HepG2 (cell line): ENCODE measurements at regions not wholly inside any gene's neighbourhood (a gene's known extent, or its start where the extent isn't known, plus 50 kb on each side); places are given as distances from the start of the nearest gene placed in this dataset.

Source experiments
- ATAC-seq: fragments of 200-7000 bp; cut with Tn5 transposase; 3 replicates; pipeline ENCODE4 v1.9.1; 2020; ENCODE audit warnings: mild to moderate bottlenecking, moderate library complexity
- BruUV-seq: library from RNA; stranded (reverse); fragments of 400-500 nt; replicated peaks from 2 replicates; lab custom pipeline; 2021; lab: Mats Ljungman, UMichigan
- CTCF ChIA-PET: fragments of 300-600 bp; formaldehyde crosslinking; extraction: SDS; loops from one replicate; lab custom pipeline; 2021; ENCODE audit warnings: low total read pairs, inconsistent platforms, low intra/inter-chr PET ratio; lab: Yijun Ruan, JAX
- POLR2A ChIA-PET: fragments of 350-600 bp; sonication (Branson Sonifier 250); formaldehyde crosslinking; loops from one replicate; lab custom pipeline; 2020; ENCODE audit warnings: antibody characterized with exemption, inconsistent platforms; lab: Yijun Ruan, JAX
- DNase-seq: peaks from one replicate; pipeline ENCODE4 v3.0.0-alpha.2; 2015; ENCODE audit warnings: low spot score
- FAIRE-seq: peaks from 3 replicates; lab custom pipeline; 2011; peaks lifted over from hg19 to GRCh38; lab: Jason Lieb, UNC
- H2AFZ ChIP-seq: one replicate; pipeline ENCODE4 v1.6.1; 2011; ENCODE audit warnings: low read length, inconsistent platforms
- H3K27ac ChIP-seq: fragments of 300-600 bp; 3 replicates; pipeline ENCODE4 v1.8.0; 2011; ENCODE audit warnings: mixed run types, mild to moderate bottlenecking, mixed read lengths, low read length, inconsistent platforms; ENCODE audit not compliant: insufficient read depth; ENCODE audit errors: extremely low read length
- H3K27me3 ChIP-seq, 2 experiments: fragments of 200-600 bp in 1 of 2; 2 replicates in 1 of 2; 3 replicates in 1 of 2; pipeline versions ENCODE4 v1.6.0 to v1.8.0; 2011; ENCODE audit warnings: low read length in 2 of 2, mild to moderate bottlenecking in 2 of 2, moderate library complexity in 2 of 2, inconsistent platforms in 1 of 2; ENCODE audit not compliant: insufficient read depth in 2 of 2, control insufficient read depth in 1 of 2
- H3K36me3 ChIP-seq, 2 experiments: fragments of 200-600 bp in 1 of 2; replicated peaks in 1 of 2; 2 replicates in 1 of 2; 3 replicates in 1 of 2; pipeline versions ENCODE4 v1.5.1 to v1.8.0; 2011; ENCODE audit warnings: low read length in 2 of 2, inconsistent platforms in 1 of 2; ENCODE audit not compliant: insufficient read depth in 2 of 2, control insufficient read depth in 1 of 2
- H3K4me1 ChIP-seq: 2 replicates; pipeline ENCODE4 v1.5.1; 2012; ENCODE audit warnings: low read length, inconsistent platforms; ENCODE audit not compliant: insufficient read depth
- H3K4me2 ChIP-seq: 2 replicates; pipeline ENCODE4 v1.6.0; 2011; ENCODE audit warnings: low read depth, low read length, inconsistent platforms
- H3K4me3 ChIP-seq, 3 experiments: fragments of 200-600 bp in 1 of 3; sonication (generic), shearing (Covaris generic) in 1 of 3; replicated peaks in 1 of 3; 2 replicates each; pipeline ENCODE4 v1.5.1; 2011 to 2016; ENCODE audit warnings: low read length in 3 of 3, inconsistent platforms in 2 of 3, low read depth in 2 of 3, mild to moderate bottlenecking in 2 of 3, control low read depth in 1 of 3, mixed read lengths in 1 of 3; ENCODE audit not compliant: insufficient read depth in 1 of 3
- H3K79me2 ChIP-seq: one replicate; pipeline ENCODE4 v1.6.1; 2011; ENCODE audit warnings: low read length, inconsistent platforms; ENCODE audit not compliant: insufficient read depth
- H3K9ac ChIP-seq: 2 replicates; pipeline ENCODE4 v1.6.0; 2011; ENCODE audit warnings: mild to moderate bottlenecking, low read depth, low read length, inconsistent platforms; ENCODE audit not compliant: insufficient read depth
- H3K9me3 ChIP-seq: 2 replicates; pipeline ENCODE4 v1.5.1; 2012; ENCODE audit warnings: mild to moderate bottlenecking, low read length
- H4K20me1 ChIP-seq: 2 replicates; pipeline ENCODE4 v1.6.0; 2011; ENCODE audit warnings: inconsistent platforms, mild to moderate bottlenecking, low read length, moderate library complexity; ENCODE audit not compliant: insufficient read depth
- AGO2 ChIP-seq: fragments of 200-400 bp; formaldehyde crosslinking; optimal IDR thresholded peaks from 2 replicates; pipeline ENCODE3; 2017; ENCODE audit warnings: mild to moderate bottlenecking, low read depth, low read length, moderate library complexity
- CEBPZ ChIP-seq: IDR thresholded peaks from 2 replicates; pipeline ENCODE4 v1.6.1; 2012; ENCODE audit warnings: low read length, improper control_type of control experiment
- CENPX ChIP-seq: sonication (generic); formaldehyde crosslinking; IDR thresholded peaks from 2 replicates; pipeline ENCODE4 v1.9.0; 2021; ENCODE audit warnings: mild to moderate bottlenecking, missing genetic modification reagents, moderate library complexity
- FOXO1 ChIP-seq: sonication (generic); formaldehyde crosslinking; IDR thresholded peaks from 2 replicates; pipeline ENCODE4 v1.4.0; 2020; ENCODE audit warnings: missing genetic modification reagents
- HCFC1 ChIP-seq: fragments of 150-350 bp; IDR thresholded peaks from 2 replicates; pipeline ENCODE4 v1.6.1; 2014; ENCODE audit warnings: low read depth, low read length
- HOXA5 ChIP-seq: sonication (generic); formaldehyde crosslinking; IDR thresholded peaks from 2 replicates; pipeline ENCODE4 v1.4.0; 2020; ENCODE audit warnings: missing genetic modification reagents
- KDM1A ChIP-seq: IDR thresholded peaks from 2 replicates; pipeline ENCODE4 v1.6.1; 2016; ENCODE audit warnings: missing compliant biosample characterization
- PHF20 ChIP-seq: sonication (generic); formaldehyde crosslinking; IDR thresholded peaks from 2 replicates; pipeline ENCODE4 v1.5.0; 2020; ENCODE audit warnings: mild to moderate bottlenecking, missing genetic modification reagents
- SIX4 ChIP-seq: sonication (generic); formaldehyde crosslinking; IDR thresholded peaks from 2 replicates; pipeline ENCODE4 v1.4.0; 2020; ENCODE audit warnings: missing genetic modification reagents
- SKIL ChIP-seq: sonication (generic); formaldehyde crosslinking; IDR thresholded peaks from 2 replicates; pipeline ENCODE4 v1.8.0; 2022; ENCODE audit warnings: missing genetic modification reagents, mild to moderate bottlenecking, moderate library complexity, borderline replicate concordance
- TAF15 ChIP-seq: fragments of 200-400 bp; formaldehyde crosslinking; IDR thresholded peaks from one replicate; pipeline ENCODE4 v1.6.1; 2018; ENCODE audit warnings: mild to moderate bottlenecking, low read depth, low read length; ENCODE audit not compliant: poor library complexity, severe bottlenecking
- U2AF1 ChIP-seq: fragments of 200-400 bp; formaldehyde crosslinking; optimal IDR thresholded peaks from 2 replicates; pipeline ENCODE3; 2017; ENCODE audit warnings: mild to moderate bottlenecking, low read depth, low read length
- ZNF10 ChIP-seq: sonication (generic); formaldehyde crosslinking; IDR thresholded peaks from 2 replicates; pipeline ENCODE4 v1.4.0; 2020; ENCODE audit warnings: mild to moderate bottlenecking, low read depth, missing genetic modification reagents, borderline replicate concordance
- ZNF124 ChIP-seq: sonication (generic); formaldehyde crosslinking; IDR thresholded peaks from 2 replicates; pipeline ENCODE4 v1.4.0; 2020; ENCODE audit warnings: missing genetic modification reagents
- ZNF329 ChIP-seq: sonication (generic); formaldehyde crosslinking; IDR thresholded peaks from 2 replicates; pipeline ENCODE4 v1.9.0; 2021; ENCODE audit warnings: low read depth, mild to moderate bottlenecking, missing genetic modification reagents
- ZNF44 ChIP-seq: sonication (generic); formaldehyde crosslinking; IDR thresholded peaks from 2 replicates; pipeline ENCODE4 v1.5.1; 2020; ENCODE audit warnings: mild to moderate bottlenecking, missing genetic modification reagents
- ZNF619 ChIP-seq: sonication (generic); formaldehyde crosslinking; IDR thresholded peaks from 2 replicates; pipeline ENCODE4 v1.4.0; 2020; ENCODE audit warnings: mild to moderate bottlenecking, missing genetic modification reagents
- ZSCAN21 ChIP-seq: sonication (generic); formaldehyde crosslinking; IDR thresholded peaks from 2 replicates; pipeline ENCODE4 v1.8.0; 2022; ENCODE audit warnings: mild to moderate bottlenecking, missing genetic modification reagents, moderate library complexity, borderline replicate concordance
- WGBS: methylation state at CpG from one replicate; pipeline ENCODE4 v1.1.6; 2017; ENCODE audit warnings: low lambda C conversion rate; 5-methylcytosine and 5-hydroxymethylcytosine counted together
- in situ Hi-C: cut with HindIII; loops from 2 replicates; pipeline ENCODE4 v1.10.0; 2017; ENCODE audit warnings: low pct_unique_long_range_greater_than_20kb; ENCODE audit not compliant: extremely low pct_ligation_motif_present
- intact Hi-C: fragments of 100-400 bp; cut with micrococcal nuclease; formaldehyde crosslinking; loops from one replicate; pipeline ENCODE4 v1.10.0; 2022; ENCODE audit not compliant: unreplicated experiment

DNA sequence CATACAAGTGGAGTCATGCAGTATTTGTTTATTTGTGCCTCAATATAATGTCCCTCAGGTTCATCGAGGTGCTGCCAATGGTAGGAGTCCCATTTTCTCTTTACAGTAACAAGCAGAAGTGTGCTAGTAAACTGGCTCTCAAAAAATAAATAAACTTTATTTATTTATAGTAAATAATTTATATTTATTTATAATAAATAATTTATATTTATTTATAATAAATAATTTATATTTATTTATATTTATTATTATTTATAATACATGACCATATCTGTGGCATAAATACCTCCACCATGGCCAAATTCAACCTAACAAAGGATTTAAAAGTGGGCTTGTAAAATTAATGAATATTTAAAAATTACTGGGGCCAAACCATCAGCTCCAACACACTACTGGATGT, 464.9 kb upstream of the NWD2 start:
- BruUV-seq: no TSS peak
- no peak for FAIRE-seq
- H3K27ac ChIP-seq: no peak overlapping the region
- in situ Hi-C loops: no loop called here
- no peak overlapping the region for H3K4me2 ChIP-seq
- ChIA-PET CTCF (no interaction called here), POLR2A (no interaction called here)
- no peaks in the 10 kb centered on the region for H3K79me2 ChIP-seq
- no peaks in the 10 kb centered on the region for H3K36me3 ChIP-seq
- H4K20me1 ChIP-seq: no peaks in the 10 kb centered on the region
- no peak overlapping the region for H2AFZ ChIP-seq
- DNase-seq: no peak
- no peaks in the 10 kb centered on the region for H3K27me3 ChIP-seq
- WGBS: 27% methylated on average over 1 of the region's 1 CpG
- no peaks in the 10 kb centered on the region for H3K9me3 ChIP-seq
- no peak overlapping the region for H3K4me3 ChIP-seq
- TF ChIP-seq CENPX (no peak), ZNF329 (CRISPR knock-in tag) (no peak), PHF20 (no peak), FOXO1 (CRISPR knock-in tag) (no peak), ZSCAN21 (CRISPR knock-in tag) (no peak), KDM1A (CRISPR knock-in tag) (no peak), ZNF124 (CRISPR knock-in tag) (no peak), TAF15 (no peak), HOXA5 (CRISPR knock-in tag) (no peak), ZNF619 (CRISPR knock-in tag) (no peak), U2AF1 (no peak), ZNF44 (no peak), AGO2 (no peak), SIX4 (CRISPR knock-in tag) (no peak), CEBPZ (no peak), HCFC1 (no peak), SKIL (CRISPR knock-in tag) (no peak), ZNF10 (CRISPR knock-in tag) (no peak)
- no peak for ATAC-seq
- no peaks in the 10 kb centered on the region for H3K4me1 ChIP-seq
- no peak overlapping the region for H3K9ac ChIP-seq
- intact Hi-C loops: no loop called here
